ENCODE measurements at regions not wholly inside any gene's neighbourhood (a gene's known extent, or its start where the extent isn't known, plus 50 kb on each side); places are given as distances from the start of the nearest gene placed in this dataset.
"Not testable (repeated sequence)": the region's sequence is repeated elsewhere in the genome, so short reads cannot be mapped to it uniquely, and the experiment has no call there.

DNA sequence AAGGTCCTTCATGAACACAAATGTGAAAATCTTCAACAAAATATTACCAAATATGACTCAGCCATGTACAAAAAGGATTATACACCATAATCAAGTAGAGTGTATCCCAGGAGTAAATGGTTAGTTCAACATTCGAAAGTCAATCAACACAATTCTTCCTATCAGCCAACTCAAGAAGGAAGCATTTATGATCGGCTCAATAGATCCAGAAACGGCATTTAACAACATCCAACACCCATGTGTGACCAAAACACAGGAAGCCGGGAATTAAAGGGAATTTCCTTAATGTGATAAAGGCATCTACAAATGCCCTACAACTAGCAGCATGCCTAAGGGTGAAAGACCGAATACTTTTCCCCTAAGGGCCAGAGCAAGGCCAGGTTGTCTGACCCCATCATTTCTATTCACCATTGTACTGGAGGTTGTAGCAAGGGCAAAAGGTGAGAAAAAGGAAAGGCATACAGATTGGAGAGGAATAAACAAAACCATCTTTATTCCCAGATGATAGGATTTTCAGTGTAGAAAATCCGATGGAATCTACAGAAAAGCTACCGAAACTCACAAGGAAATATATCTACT lies 69.9 kb upstream of the CLDN5 start:
- Mint-ChIP-seq H3K9me3 (no peaks in the 10 kb centered on the region), H3K27me3 (ENCODE audit: low read depth in 3 of 3) (peaks cover 0 to 2% (median 0%) of the 10 kb centered on the region in 3 donors), H3K4me3 (no peak overlapping the region), H3K36me3 (no peaks in the 10 kb centered on the region), H3K27ac (no peak overlapping the region), H3K4me1 (no peaks in the 10 kb centered on the region)
- no peak for DNase-seq

GRCh38 chr22:19595532-19595931 lies 71.3 kb upstream of the CLDN5 start:
- H3K27ac Mint-ChIP-seq = no peak overlapping the region
- no peaks in the 10 kb centered on the region for H3K9me3 Mint-ChIP-seq
- H3K27me3 Mint-ChIP-seq (ENCODE audit: low read depth in 3 of 3) = peaks cover 0 to 2% (median 0%) of the 10 kb centered on the region in 3 donors
- H3K4me3 Mint-ChIP-seq = no peak overlapping the region
- no peaks in the 10 kb centered on the region for H3K4me1 Mint-ChIP-seq
- H3K36me3 Mint-ChIP-seq = no peaks in the 10 kb centered on the region
- DNase-seq = no peak

GRCh38 chr22:19596680-19597398 lies 72.6 kb upstream of the CLDN5 start:
- H3K4me3 Mint-ChIP-seq = no peak overlapping the region
- no peaks in the 10 kb centered on the region for H3K4me1 Mint-ChIP-seq
- H3K27me3 Mint-ChIP-seq (ENCODE audit: low read depth in 3 of 3) = peaks cover 0 to 2% (median 0%) of the 10 kb centered on the region in 3 donors
- H3K36me3 Mint-ChIP-seq = no peaks in the 10 kb centered on the region
- no peak overlapping the region for H3K27ac Mint-ChIP-seq
- no peaks in the 10 kb centered on the region for H3K9me3 Mint-ChIP-seq
- DNase-seq = no peak

DNA sequence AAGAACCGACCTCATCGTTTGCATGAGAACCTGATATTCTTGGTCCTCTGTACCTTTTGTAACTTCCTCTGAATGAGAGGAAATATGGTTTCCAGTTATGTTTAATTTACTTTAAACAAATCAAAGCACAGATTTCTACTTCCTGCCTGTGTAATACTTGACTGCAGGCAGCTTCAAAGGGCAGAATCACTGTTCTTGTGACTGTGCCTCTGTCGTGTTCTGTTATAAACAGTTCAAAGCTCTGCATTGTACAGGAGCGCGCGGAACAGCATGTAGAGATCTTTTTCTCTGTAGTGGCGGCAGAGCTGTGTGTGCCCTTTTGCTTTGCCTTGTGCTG lies 73.2 kb upstream of the CLDN5 start:
- no peak overlapping the region for H3K27ac Mint-ChIP-seq

DNA sequence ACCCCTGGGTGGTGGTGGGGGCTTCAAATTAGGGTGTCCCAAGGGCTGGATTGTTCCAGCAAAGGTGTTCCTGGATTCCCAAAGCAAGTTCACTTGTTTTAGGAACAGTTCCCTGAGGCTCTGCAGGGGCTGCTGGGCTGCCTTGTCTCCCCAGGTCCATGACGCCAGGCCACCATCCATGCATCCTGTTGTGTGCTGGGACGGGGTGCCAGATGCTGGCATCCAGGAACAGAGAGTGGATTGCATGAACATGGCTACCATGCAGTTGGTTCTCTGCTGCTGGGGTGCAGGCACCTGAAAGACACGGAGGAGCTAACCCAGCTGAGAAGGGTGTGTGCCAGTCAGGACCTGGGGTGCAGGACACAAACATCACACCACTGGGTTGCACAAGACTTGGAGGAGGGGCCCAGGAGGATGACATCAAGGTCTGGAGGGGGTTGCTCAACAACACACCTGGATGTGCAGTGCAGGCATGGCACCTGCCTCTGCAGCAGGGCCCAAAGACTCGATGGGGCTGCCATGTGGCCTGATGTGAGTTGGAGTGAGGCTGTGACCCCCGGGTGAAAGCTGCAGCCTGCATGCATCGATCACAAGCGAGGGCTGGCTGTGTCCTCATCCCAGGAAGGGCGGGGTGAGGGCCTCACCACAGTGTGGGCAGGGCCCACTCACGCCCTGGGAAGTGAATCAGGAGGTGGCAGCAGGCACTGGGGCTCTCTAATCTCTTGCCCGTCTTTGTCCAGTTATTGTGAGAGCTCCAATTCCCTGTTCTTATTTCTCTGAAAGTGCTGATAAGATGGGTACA lies 74.0 kb upstream of the CLDN5 start:
- no peak overlapping the region for H3K4me3 Mint-ChIP-seq
- no peaks in the 10 kb centered on the region for H3K9me3 Mint-ChIP-seq
- H3K27ac Mint-ChIP-seq = no peak overlapping the region
- H3K27me3 Mint-ChIP-seq (ENCODE audit: low read depth in 3 of 3) = peaks cover 0 to 2% (median 0%) of the 10 kb centered on the region in 3 donors
- H3K4me1 Mint-ChIP-seq = no peaks in the 10 kb centered on the region
- DNase-seq = no peak
- no peaks in the 10 kb centered on the region for H3K36me3 Mint-ChIP-seq

More for the DNA sequence above, 73.2 kb upstream of the CLDN5 start:
- Mint-ChIP-seq H3K36me3 (no peaks in the 10 kb centered on the region), H3K9me3 (no peaks in the 10 kb centered on the region), H3K4me3 (no peak overlapping the region), H3K4me1 (no peaks in the 10 kb centered on the region), H3K27me3 (ENCODE audit: low read depth in 3 of 3) (peaks cover 0 to 2% (median 0%) of the 10 kb centered on the region in 3 donors)
- no peak for DNase-seq

DNA sequence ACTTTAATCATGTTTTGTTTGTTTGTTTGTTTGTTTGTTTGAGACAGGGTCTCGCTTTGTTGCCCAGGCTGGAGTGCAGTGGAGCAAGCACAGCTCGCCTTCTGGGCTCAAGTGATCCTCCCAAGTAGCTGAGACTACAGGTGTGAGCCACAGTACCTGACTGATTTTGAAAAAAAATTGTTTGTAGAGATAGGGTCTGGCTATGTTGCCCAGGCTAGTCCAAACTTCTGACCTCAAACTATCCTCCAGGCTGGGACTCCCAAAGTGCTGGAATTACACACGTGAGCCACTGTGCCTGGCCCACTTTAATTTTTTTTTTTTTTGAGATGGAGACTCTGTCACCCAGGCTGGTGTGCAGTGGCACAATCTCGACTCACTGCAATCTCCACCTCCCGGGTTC lies 74.8 kb upstream of the CLDN5 start:
- Mint-ChIP-seq H3K36me3 (no peaks in the 10 kb centered on the region), H3K4me1 (no peaks in the 10 kb centered on the region), H3K27me3 (ENCODE audit: low read depth in 3 of 3) (no peaks in the 10 kb centered on the region), H3K27ac (no peak overlapping the region), H3K4me3 (no peak overlapping the region), H3K9me3 (no peaks in the 10 kb centered on the region)
- no peak for DNase-seq

- Mint-ChIP-seq H3K36me3 (no peaks in the 10 kb centered on the region), H3K4me1 (no peaks in the 10 kb centered on the region), H3K9me3 (no peaks in the 10 kb centered on the region), H3K4me3 (no peak overlapping the region), H3K27ac (no peak overlapping the region), H3K27me3 (ENCODE audit: low read depth in 3 of 3) (peaks cover 0 to 2% (median 0%) of the 10 kb centered on the region in 3 donors)
- DNase-seq = no peak
Measured at GRCh38 chr22:19599626-19600243, 75.5 kb upstream of the CLDN5 start.

DNA sequence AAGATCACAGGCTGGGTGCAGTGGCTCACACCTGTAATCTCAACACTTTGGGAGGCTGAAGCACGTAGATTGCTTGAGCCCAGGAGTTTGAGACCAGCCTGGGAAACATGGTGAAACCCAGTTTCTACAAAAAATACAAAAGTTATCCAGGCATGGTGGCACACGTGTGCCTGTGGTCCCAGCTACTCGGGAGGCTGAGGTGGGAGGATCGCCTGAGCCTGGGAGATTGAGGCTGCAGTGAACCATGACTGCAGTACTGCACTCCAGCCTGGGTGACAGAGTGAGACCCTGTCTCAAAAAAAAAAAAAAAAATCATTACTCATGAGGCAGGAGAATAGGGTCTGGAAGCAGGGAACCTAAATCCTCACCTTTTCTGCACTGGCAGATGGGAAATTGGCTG lies 79.1 kb upstream of the CLDN5 start:
- H3K27me3 Mint-ChIP-seq (ENCODE audit: low read depth in 3 of 3); DNase-seq; H3K9me3 Mint-ChIP-seq; H3K27ac Mint-ChIP-seq; H3K36me3 Mint-ChIP-seq; H3K4me1 Mint-ChIP-seq; H3K4me3 Mint-ChIP-seq: not testable (repeated sequence)

DNA sequence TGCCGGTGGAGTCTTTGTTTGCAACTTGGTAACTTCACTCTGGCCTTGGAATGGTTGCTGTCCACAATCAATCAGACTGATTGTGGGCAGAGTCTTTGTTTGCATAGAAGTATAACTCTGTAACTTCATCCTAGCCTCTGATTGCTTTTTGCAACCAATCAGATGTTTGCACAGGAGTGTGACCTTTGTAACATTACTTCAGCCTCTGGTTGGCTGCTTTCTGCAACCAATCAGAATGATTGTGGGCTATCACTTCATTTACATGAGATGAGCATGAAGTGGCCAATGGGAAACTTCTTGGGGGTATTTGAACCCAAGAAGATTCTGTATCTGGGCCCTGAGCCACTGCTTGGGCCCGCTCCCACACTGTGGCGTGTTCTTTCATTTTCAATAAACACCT lies 79.6 kb upstream of the CLDN5 start:
- Mint-ChIP-seq H3K27me3 (ENCODE audit: low read depth in 3 of 3) (peaks cover 0 to 2% (median 2%) of the 10 kb centered on the region in 3 donors), H3K4me3 (no peak overlapping the region), H3K4me1 (no peaks in the 10 kb centered on the region), H3K36me3 (no peaks in the 10 kb centered on the region), H3K9me3 (no peaks in the 10 kb centered on the region), H3K27ac (no peak overlapping the region)
- DNase-seq = no peak

DNA sequence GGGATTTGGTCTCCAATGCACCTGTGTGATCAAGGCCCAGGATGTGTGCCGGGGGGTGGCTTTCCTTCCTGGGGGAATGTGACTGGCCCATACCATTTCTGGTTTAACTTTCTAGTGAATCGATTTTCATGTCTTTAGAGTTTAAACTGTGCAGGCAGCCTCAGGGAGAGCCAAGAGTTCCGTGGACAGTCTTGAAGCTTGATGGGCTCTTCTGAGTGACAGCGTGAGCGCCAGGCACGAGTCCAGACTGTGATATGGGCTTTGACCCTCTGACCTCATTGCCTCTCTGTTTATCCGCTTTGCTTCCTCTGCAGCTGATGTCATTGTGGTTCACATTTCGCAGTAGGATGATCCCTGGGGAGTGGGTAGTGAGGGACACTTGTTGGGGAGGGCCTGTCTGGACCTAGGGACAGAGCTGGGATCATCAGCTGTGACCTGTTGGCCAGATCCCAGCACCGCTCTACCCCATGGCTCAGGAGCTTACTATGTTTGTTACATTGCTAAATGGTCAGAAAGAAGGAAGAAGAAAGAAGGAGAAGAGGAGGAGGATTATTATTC lies 80.6 kb upstream of the CLDN5 start:
- Mint-ChIP-seq H3K9me3 (no peaks in the 10 kb centered on the region), H3K27me3 (ENCODE audit: low read depth in 3 of 3) (peaks cover 0 to 5% (median 2%) of the 10 kb centered on the region in 3 donors), H3K36me3 (no peaks in the 10 kb centered on the region), H3K4me3 (no peak overlapping the region), H3K4me1 (no peaks in the 10 kb centered on the region), H3K27ac (no peak overlapping the region)
- DNase-seq = no peak

GRCh38 chr22:19605508-19606331 lies 81.5 kb upstream of the CLDN5 start:
- peaks cover 0 to 5% (median 2%) of the 10 kb centered on the region in 3 donors for H3K27me3 Mint-ChIP-seq (ENCODE audit: low read depth in 3 of 3)
- no peaks in the 10 kb centered on the region for H3K9me3 Mint-ChIP-seq
- H3K4me1 Mint-ChIP-seq = no peaks in the 10 kb centered on the region
- no peak for DNase-seq
- H3K27ac Mint-ChIP-seq = no peak overlapping the region
- no peak overlapping the region for H3K4me3 Mint-ChIP-seq
- no peaks in the 10 kb centered on the region for H3K36me3 Mint-ChIP-seq

DNA sequence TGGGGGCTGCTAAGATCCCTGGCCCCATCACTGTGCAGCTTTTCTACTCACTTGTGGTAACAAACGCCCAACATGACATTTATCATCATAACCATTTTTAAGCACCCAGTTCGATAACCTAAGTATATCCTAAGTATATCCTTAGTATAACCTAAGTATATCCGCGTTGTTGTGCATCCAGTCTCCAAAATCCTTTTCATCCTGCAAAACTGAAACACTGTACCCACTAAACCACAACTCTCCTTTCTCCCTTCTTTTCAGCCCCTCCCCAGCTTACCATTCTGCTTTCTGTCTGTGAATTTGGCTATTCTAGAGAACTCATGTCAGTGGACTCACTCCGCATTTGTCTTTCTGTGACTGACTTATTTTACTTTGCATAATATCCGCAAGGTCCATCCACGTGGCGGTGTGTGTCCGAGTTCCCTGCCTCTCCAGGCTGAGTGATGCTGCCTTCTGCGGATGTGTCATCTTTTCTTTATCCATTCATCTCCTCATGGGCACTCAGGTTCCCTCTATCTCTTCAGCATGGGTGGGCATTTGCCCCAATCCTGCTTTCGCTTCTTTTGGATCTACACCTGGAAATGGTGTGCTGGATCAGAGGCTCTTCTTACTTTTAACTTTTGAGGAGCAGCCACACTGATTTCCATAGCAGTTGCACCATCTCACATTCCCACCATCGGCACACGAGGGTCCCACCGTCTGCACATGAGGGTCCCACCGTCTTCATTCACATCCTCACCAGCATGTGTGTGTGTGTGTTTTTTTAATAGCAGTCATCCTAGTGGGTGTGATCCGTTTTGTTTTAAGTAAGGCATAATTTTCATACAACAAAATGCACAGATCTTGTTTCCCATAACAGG lies 82.4 kb upstream of the CLDN5 start:
- H3K9me3 Mint-ChIP-seq = no peaks in the 10 kb centered on the region
- DNase-seq = no peak
- H3K27me3 Mint-ChIP-seq (ENCODE audit: low read depth in 3 of 3) = peaks cover 0 to 6% (median 5%) of the 10 kb centered on the region in 3 donors
- no peak overlapping the region for H3K4me3 Mint-ChIP-seq
- no peaks in the 10 kb centered on the region for H3K36me3 Mint-ChIP-seq
- no peak overlapping the region for H3K27ac Mint-ChIP-seq
- no peaks in the 10 kb centered on the region for H3K4me1 Mint-ChIP-seq
